H1 (cell line): ENCODE measurements at regions not wholly inside any gene's neighbourhood (a gene's known extent, or its start where the extent isn't known, plus 50 kb on each side); places are given as distances from the start of the nearest gene placed in this dataset.

Source experiments
- CTCF ChIA-PET: fragments of 300-600 bp; sonication (Branson Sonifier 250); formaldehyde crosslinking; loops from one replicate; lab custom pipeline; 2021; ENCODE audit not compliant: partially characterized antibody; lab: Charles Lee
- POLR2A ChIA-PET: fragments of 300-600 bp; sonication (Branson Sonifier 250); formaldehyde crosslinking; loops from one replicate; lab custom pipeline; 2021; ENCODE audit warnings: inconsistent platforms; ENCODE audit not compliant: partially characterized antibody; lab: Charles Lee
- DNase-seq, 2 experiments: peaks; one replicate each; pipeline versions ENCODE4 v3.0.0 to v3.0.0-alpha.2; 2010 to 2022; ENCODE audit warnings: low spot score in 2 of 2, low read depth in 1 of 2, mixed read lengths in 1 of 2
- FAIRE-seq: peaks from 2 replicates; lab custom pipeline; 2011; peaks lifted over from hg19 to GRCh38; lab: Jason Lieb, UNC
- H2AFZ ChIP-seq: 2 replicates; pipeline ENCODE4 v1.8.1; 2012; ENCODE audit warnings: low read length, inconsistent platforms
- H2AK5ac ChIP-seq: 2 replicates; pipeline ENCODE4 v1.6.1; 2013; ENCODE audit warnings: low read depth, low read length
- H2BK120ac ChIP-seq: replicated peaks from 2 replicates; pipeline ENCODE3; 2013; ENCODE audit warnings: low read depth, low read length, inconsistent platforms
- H2BK12ac ChIP-seq: 2 replicates; pipeline ENCODE4 v1.6.1; 2013; ENCODE audit warnings: low read depth, low read length
- H2BK15ac ChIP-seq: 2 replicates; pipeline ENCODE4 v1.6.1; 2013; ENCODE audit warnings: low read length
- H2BK20ac ChIP-seq: 2 replicates; pipeline ENCODE4 v1.6.1; 2013; ENCODE audit warnings: low read length
- H2BK5ac ChIP-seq: 2 replicates; pipeline ENCODE4 v1.6.1; 2013; ENCODE audit warnings: low read depth, low read length
- H3K14ac ChIP-seq: 2 replicates; pipeline ENCODE4 v1.6.1; 2013; ENCODE audit warnings: inconsistent platforms; ENCODE audit not compliant: insufficient read length
- H3K18ac ChIP-seq: 2 replicates; pipeline ENCODE4 v1.6.1; 2013; ENCODE audit warnings: low read length; ENCODE audit errors: extremely low read depth
- H3K23ac ChIP-seq: 2 replicates; pipeline ENCODE4 v1.6.1; 2013; ENCODE audit warnings: inconsistent platforms; ENCODE audit not compliant: insufficient read length
- H3K23me2 ChIP-seq: 2 replicates; pipeline ENCODE4 v1.6.1; 2013; ENCODE audit warnings: low read depth, low read length
- H3K27ac ChIP-seq: 2 replicates; pipeline ENCODE4 v1.6.1; 2011; ENCODE audit warnings: low read depth, low read length, inconsistent platforms
- H3K27me3 ChIP-seq, 4 experiments: replicated peaks in 1 of 4; 1 replicate in 1 of 4; 2 replicates in 3 of 4; pipeline versions ENCODE4 v1.6.1 to v1.8.1; 2011 to 2013; ENCODE audit warnings: low read length in 3 of 4, mild to moderate bottlenecking in 3 of 4, inconsistent platforms in 2 of 4, mixed read lengths in 2 of 4, moderate library complexity in 1 of 4; ENCODE audit not compliant: control insufficient read depth in 3 of 4, insufficient read depth in 3 of 4; ENCODE audit errors: extremely low read depth in 1 of 4
- H3K36me3 ChIP-seq, 4 experiments: 2 replicates each; pipeline versions ENCODE4 v1.6.1 to v1.8.1; 2011 to 2013; ENCODE audit warnings: mild to moderate bottlenecking in 4 of 4, low read length in 3 of 4, moderate library complexity in 2 of 4, control low read depth in 1 of 4, inconsistent platforms in 1 of 4; ENCODE audit not compliant: insufficient read depth in 4 of 4, control insufficient read depth in 2 of 4
- H3K4ac ChIP-seq: replicated peaks from 2 replicates; pipeline ENCODE3; 2013; ENCODE audit warnings: low read length, low read depth, mixed read lengths, inconsistent platforms; ENCODE audit not compliant: insufficient read length
- H3K4me1 ChIP-seq, 4 experiments: replicated peaks in 1 of 4; 1 replicate in 1 of 4; 2 replicates in 3 of 4; pipeline versions ENCODE4 v1.6.1 to v1.8.1; 2011 to 2013; ENCODE audit warnings: low read length in 3 of 4, inconsistent platforms in 2 of 4, mixed read lengths in 1 of 4; ENCODE audit not compliant: insufficient read depth in 4 of 4, control insufficient read depth in 3 of 4
- H3K4me2 ChIP-seq, 2 experiments: 2 replicates each; pipeline versions ENCODE4 v1.6.1 to v1.8.1; 2011 to 2013; ENCODE audit warnings: low read depth in 2 of 2, low read length in 2 of 2, control low read depth in 1 of 2, inconsistent platforms in 1 of 2, mild to moderate bottlenecking in 1 of 2; ENCODE audit not compliant: insufficient read depth in 1 of 2
- H3K4me3 ChIP-seq, 4 experiments: fragments of 200-600, 300-600 bp in 1 of 4; sonication (generic), shearing (Covaris generic), sonication (Bioruptor Twin) in 1 of 4; 2 replicates each; pipeline versions ENCODE4 v1.5.1 to v1.8.1; 2011 to 2016; ENCODE audit warnings: low read length in 4 of 4, low read depth in 3 of 4, control low read depth in 2 of 4, inconsistent platforms in 2 of 4, mild to moderate bottlenecking in 2 of 4, mixed read lengths in 1 of 4, moderate library complexity in 1 of 4; ENCODE audit not compliant: insufficient read depth in 2 of 4; ENCODE audit errors: extremely low read depth in 1 of 4
- H3K56ac ChIP-seq: replicated peaks from 2 replicates; pipeline ENCODE3; 2013; ENCODE audit warnings: low read depth, mild to moderate bottlenecking, mixed read lengths, low read length, inconsistent platforms; ENCODE audit not compliant: insufficient read length
- H3K79me1 ChIP-seq: 2 replicates; pipeline ENCODE4 v1.6.1; 2013; ENCODE audit warnings: low read depth, low read length, control low read depth
- H3K79me2 ChIP-seq, 2 experiments: 2 replicates each; pipeline versions ENCODE4 v1.6.1 to v1.8.1; 2012 to 2013; ENCODE audit warnings: low read length in 2 of 2, mild to moderate bottlenecking in 2 of 2, inconsistent platforms in 1 of 2; ENCODE audit not compliant: insufficient read depth in 2 of 2, control insufficient read depth in 1 of 2
- H3K9ac ChIP-seq, 4 experiments: replicated peaks in 1 of 4; 1 replicate in 1 of 4; 2 replicates in 3 of 4; pipeline versions ENCODE4 v1.6.1 to v1.8.1; 2011 to 2013; ENCODE audit warnings: low read depth in 3 of 4, low read length in 3 of 4, control low read depth in 2 of 4, mild to moderate bottlenecking in 2 of 4, moderate library complexity in 2 of 4, inconsistent platforms in 1 of 4; ENCODE audit errors: extremely low read depth in 1 of 4
- H3K9me3 ChIP-seq, 2 experiments: 2 replicates each; pipeline versions ENCODE4 v1.6.1 to v1.8.1; 2012 to 2013; ENCODE audit warnings: mild to moderate bottlenecking in 2 of 2, moderate library complexity in 2 of 2, control low read depth in 1 of 2, inconsistent platforms in 1 of 2, low read depth in 1 of 2, low read length in 1 of 2, mixed read lengths in 1 of 2; ENCODE audit not compliant: insufficient read depth in 2 of 2
- H4K20me1 ChIP-seq, 2 experiments: replicated peaks in 1 of 2; 2 replicates each; pipeline versions ENCODE3 to v1.8.1; 2011 to 2013; ENCODE audit warnings: inconsistent platforms in 2 of 2, low read length in 2 of 2, mild to moderate bottlenecking in 1 of 2; ENCODE audit not compliant: insufficient read depth in 2 of 2, control insufficient read depth in 1 of 2
- H4K5ac ChIP-seq: 2 replicates; pipeline ENCODE4 v1.6.1; 2013; ENCODE audit warnings: low read length, low read depth, mixed read lengths, inconsistent platforms; ENCODE audit not compliant: insufficient read length
- H4K8ac ChIP-seq: 2 replicates; pipeline ENCODE4 v1.8.0; 2013; ENCODE audit warnings: mild to moderate bottlenecking, moderate library complexity, low read length, inconsistent platforms; ENCODE audit not compliant: insufficient read depth; ENCODE audit errors: extremely low read depth
- H4K91ac ChIP-seq: replicated peaks from 2 replicates; pipeline ENCODE3; 2013; ENCODE audit warnings: low read length, mixed read lengths, inconsistent platforms; ENCODE audit not compliant: insufficient read length
- KDM5A ChIP-seq: fragments of 200-600 bp; IDR thresholded peaks from 2 replicates; pipeline ENCODE4 v1.7.1; 2012; ENCODE audit warnings: mild to moderate bottlenecking, low read length, inconsistent platforms, mixed read lengths
- ZNF274 ChIP-seq: IDR thresholded peaks from 2 replicates; pipeline ENCODE4 v1.7.0; 2012; ENCODE audit warnings: low read length, borderline replicate concordance; ENCODE audit errors: extremely low read depth
- WGBS, 2 experiments: shearing (Covaris generic) in 1 of 2; methylation state at CpG; one replicate each; pipeline versions ENCODE4 v1.1.6 to v1.1.7; 2013 to 2015; ENCODE audit warnings: low lambda C conversion rate in 2 of 2, mixed read lengths in 2 of 2, inconsistent platforms in 1 of 2, low coverage in 1 of 2, missing lambda C conversion rate in 1 of 2; ENCODE audit not compliant: insufficient replicate concordance in 2 of 2, insufficient coverage in 1 of 2, insufficient read length in 1 of 2; ENCODE audit errors: extremely low coverage in 1 of 2, missing lambda C conversion rate in 1 of 2; 5-methylcytosine and 5-hydroxymethylcytosine counted together

- H3K4me2 ChIP-seq: no peak overlapping the region
- no peak overlapping the region for H3K14ac ChIP-seq
- no peak overlapping the region for H3K27ac ChIP-seq
- H3K23me2 ChIP-seq: no peaks in the 10 kb centered on the region; the same call in 1 of the 2 replicates
- ChIA-PET CTCF (interaction anchor here (0.6 kb wide), 1 partner anchor 356 kb away, joined by 3 read pairs; no protein-coding TSS in a partner anchor), POLR2A (no interaction called here)
- no peak overlapping the region for H3K4ac ChIP-seq
- H3K27me3 ChIP-seq: no peaks in the 10 kb centered on the region
- H3K4me3 ChIP-seq: no peak overlapping the region
- H3K56ac ChIP-seq: no peak overlapping the region
- peaks cover 0 to 10% (median 2%) of the 10 kb centered on the region in 4 experiments; a peak in 3 of 7 replicates for H3K4me1 ChIP-seq
- no peak overlapping the region for H2AFZ ChIP-seq
- no peak overlapping the region for H2AK5ac ChIP-seq
- FAIRE-seq (no peak), DNase-seq (no peak)
- no peaks in the 10 kb centered on the region for H3K79me1 ChIP-seq
- no peak overlapping the region for H2BK120ac ChIP-seq
- no peak overlapping the region for H4K8ac ChIP-seq
- H3K79me2 ChIP-seq: no peaks in the 10 kb centered on the region
- 94% methylated on average over 5 of the region's 5 CpGs; no CpG with 5 or more reads in 1 of the 2 experiments for WGBS, 2 experiments
- H4K20me1 ChIP-seq: no peaks in the 10 kb centered on the region
- no peak overlapping the region for H4K5ac ChIP-seq
- H3K18ac ChIP-seq: no peak overlapping the region
- no peak overlapping the region for H3K23ac ChIP-seq
- no peak overlapping the region for H3K9ac ChIP-seq
- H2BK12ac ChIP-seq: no peak overlapping the region; the same call in 1 of the 2 replicates
- H3K36me3 ChIP-seq: no peaks in the 10 kb centered on the region
- peak overlapping the region; percentile 4 for H4K91ac ChIP-seq
- TF ChIP-seq ZNF274: no peak
- no peak for TF ChIP-seq KDM5A
- H2BK15ac ChIP-seq: no peak overlapping the region
- H2BK20ac ChIP-seq: peak overlapping the region; percentile 84
- no peak overlapping the region for H2BK5ac ChIP-seq
- H3K9me3 ChIP-seq: no peaks in the 10 kb centered on the region
Measured at GRCh38 chr5:125038477-125038876, 292.0 kb upstream of the ZNF608 start.
